ENCODE measurements at regions not wholly inside any gene's neighbourhood (a gene's known extent, or its start where the extent isn't known, plus 50 kb on each side); places are given as distances from the start of the nearest gene placed in this dataset.

DNA sequence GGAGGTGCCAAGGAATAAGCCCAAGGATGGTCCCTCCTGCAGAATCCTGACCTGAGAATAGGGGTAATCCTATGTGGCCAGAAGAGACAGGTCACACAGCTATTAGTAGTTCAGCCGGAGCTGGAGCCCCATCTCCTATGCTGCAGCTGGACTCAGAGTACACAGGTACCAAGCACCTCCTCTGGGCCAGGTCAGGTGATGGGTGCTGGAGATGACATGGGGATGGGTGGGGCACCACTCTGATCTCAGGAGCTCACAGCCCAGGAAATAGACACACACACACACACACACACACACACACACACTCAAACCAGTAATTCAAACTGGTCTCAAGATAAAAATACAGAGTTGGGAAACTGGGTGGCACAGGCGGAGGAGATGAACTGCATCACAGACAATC is 54.2 kb upstream of the SSBP3 start (continued):
- TF ChIP-seq, protein P1, sequence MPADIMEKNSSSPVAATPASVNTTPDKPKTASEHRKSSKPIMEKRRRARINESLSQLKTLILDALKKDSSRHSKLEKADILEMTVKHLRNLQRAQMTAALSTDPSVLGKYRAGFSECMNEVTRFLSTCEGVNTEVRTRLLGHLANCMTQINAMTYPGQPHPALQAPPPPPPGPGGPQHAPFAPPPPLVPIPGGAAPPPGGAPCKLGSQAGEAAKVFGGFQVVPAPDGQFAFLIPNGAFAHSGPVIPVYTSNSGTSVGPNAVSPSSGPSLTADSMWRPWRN (IDR thresholded peaks at IDR 0.05; ENCODE audit: low read depth): no peak
- no peak for TF ChIP-seq MTA2 (IDR thresholded peaks at IDR 0.05; ENCODE audit: low read depth)
- TF ChIP-seq C11orf30 (IDR thresholded peaks at IDR 0.05; ENCODE audit: low read depth): no peak

DNA sequence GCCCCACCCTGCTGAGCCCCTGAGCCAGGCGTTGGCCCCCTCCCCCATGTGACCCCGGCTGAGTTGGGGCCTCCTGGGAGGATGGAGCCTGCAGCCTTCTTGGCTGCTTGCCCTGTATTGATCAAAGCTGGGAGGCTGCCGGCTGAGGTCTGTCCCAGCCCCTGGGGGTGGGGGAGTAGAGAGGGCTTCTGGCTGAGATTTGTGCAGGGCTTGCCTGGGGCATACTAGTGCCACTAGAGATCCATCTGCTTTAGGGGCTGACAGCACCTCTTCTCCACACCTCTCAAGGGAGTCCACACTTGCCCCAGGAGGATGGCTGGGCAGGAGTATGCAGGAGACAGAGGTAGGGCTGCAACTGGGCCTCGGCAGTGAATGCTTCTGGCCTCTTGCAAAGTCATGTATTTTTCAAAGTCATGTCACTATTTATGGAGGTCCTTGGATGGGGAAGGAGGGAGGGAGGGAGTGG is 53.6 kb upstream of the SSBP3 start:
- intact Hi-C loops (cut with micrococcal nuclease) (loop anchor here (5.0 kb wide), 1 partner anchor 32 kb away; no protein-coding TSS in a partner anchor), in situ Hi-C loops (cut with MboI) (no loop called here)
- DNase-seq (ENCODE audit: extremely low read depth in 1 of 4, low spot score in 3 of 4) (peak in 2 of 4 experiments; percentile 68), ATAC-seq (no peak), FAIRE-seq (no peak)
- Histone ChIP-seq H3K9me3 (replicated peaks; ENCODE audit: control insufficient read depth, insufficient read depth, low read depth, low read length) (no peaks in the 10 kb centered on the region), H3K9me1 (ENCODE audit: control insufficient read depth, insufficient read depth, low read length) (peaks cover under 1% of the 10 kb centered on the region), H4K20me1 (replicated peaks; ENCODE audit: control insufficient read depth, insufficient read depth, low read length) (no peaks in the 10 kb centered on the region), H3K4me3 (no peak overlapping the region), H3K4me2 (ENCODE audit: insufficient read depth, low read length) (no peak overlapping the region), H2AFZ (ENCODE audit: low read depth, low read length) (no peak overlapping the region), H3K9ac (ENCODE audit: insufficient read depth in 1 of 2, low read depth in 2 of 2, low read length in 2 of 2) (peak overlapping the region in 1 of 2 experiments; percentile 43; a peak in 2 of 4 replicates), H3K27ac (ENCODE audit: extremely low read depth, low read depth, low read length) (no peak overlapping the region), H3K4me1 (replicated peaks in 1 of 2; ENCODE audit: control insufficient read depth in 2 of 2, insufficient read depth in 2 of 2, low read length in 2 of 2) (peaks cover 37% of the 10 kb centered on the region in 2 experiments), H3K79me2 (ENCODE audit: control insufficient read depth, insufficient read depth, low read length) (no peaks in the 10 kb centered on the region), H3K27me3 (ENCODE audit: control insufficient read depth in 2 of 2, insufficient read depth in 2 of 2, low read length in 2 of 2) (no peaks in the 10 kb centered on the region), H3K36me3 (ENCODE audit: control insufficient read depth, insufficient read depth, low read length) (no peaks in the 10 kb centered on the region)
- POLR2A ChIA-PET: no interaction called here
- WGBS (ENCODE audit: insufficient coverage, low coverage, missing lambda C conversion rate): 5% methylated on average over 4 of the region's 4 CpGs
- BruUV-seq (replicated peaks): no TSS peak
- CTCF ChIA-PET (ENCODE audit: low intra/inter-chr PET ratio): no interaction called here
- peak; percentile 36 to 67; a peak in 3 of 4 replicates for TF ChIP-seq KDM1A (IDR thresholded peaks at IDR 0.05)
- TF ChIP-seq RCOR1 (IDR thresholded peaks at IDR 0.05; ENCODE audit: borderline replicate concordance in 1 of 2, low read depth in 2 of 2, low read length in 2 of 2): 0 out of 4 replicates have a peak, but pooled peaks of 1 of the 2 experiments have one; percentile 19
- TF ChIP-seq NFIC (IDR thresholded peaks at IDR 0.05): peak; percentile 72
- TF ChIP-seq HOXB6 (CRISPR knock-in tag; IDR thresholded peaks at IDR 0.05; ENCODE audit: borderline replicate concordance): no peak
- 0 out of 2 replicates have a peak, but pooled peaks have one; percentile 4 for TF ChIP-seq CREM (IDR thresholded peaks at IDR 0.05; ENCODE audit: low read depth)
- TF ChIP-seq STAG1 (CRISPR knock-in tag; IDR thresholded peaks at IDR 0.05; ENCODE audit: borderline replicate concordance): 0 out of 2 replicates have a peak, but pooled peaks have one; percentile 7
- no peak for TF ChIP-seq CCAR2 (IDR thresholded peaks at IDR 0.05; ENCODE audit: low read depth, low read length)
- TF ChIP-seq ZBTB7A (IDR thresholded peaks at IDR 0.05; ENCODE audit: borderline replicate concordance, control insufficient read depth, low read depth, low read length): peak; percentile 16; the same call in 1 of the 2 replicates
- TF ChIP-seq NFE2L1 (tag; IDR thresholded peaks at IDR 0.05; ENCODE audit: borderline replicate concordance, low read depth): no peak

Measured in K562 (cell line).